NT2/D1 (cell line): ENCODE measurements at regions not wholly inside any gene's neighbourhood (a gene's known extent, or its start where the extent isn't known, plus 50 kb on each side); places are given as distances from the start of the nearest gene placed in this dataset.

Experiments used
- YY1 ChIP-seq: IDR thresholded peaks from 2 replicates; pipeline ENCODE4 v1.6.1; 2011; ENCODE audit not compliant: insufficient read length, insufficient read depth
- ZNF274 ChIP-seq: IDR thresholded peaks from 2 replicates; pipeline ENCODE4 v1.6.1; 2011; ENCODE audit warnings: mild to moderate bottlenecking, low read depth, low read length

GRCh38 chr6:81929828-81930227, 177.3 kb upstream of the TENT5A start:
- no peak for TF ChIP-seq YY1
- no peak for TF ChIP-seq ZNF274
